ENCODE measurements at regions not wholly inside any gene's neighbourhood (a gene's known extent, or its start where the extent isn't known, plus 50 kb on each side); places are given as distances from the start of the nearest gene placed in this dataset.
A peak's percentile ranks its signal among the peaks of the same experiment; 100 is the strongest.
"Not testable (repeated sequence)": the region's sequence is repeated elsewhere in the genome, so short reads cannot be mapped to it uniquely, and the experiment has no call there.

- DNase-seq (ENCODE audit: low read depth in 2 of 2) = no peak
Measured at GRCh38 chr10:30531751-30532530, 97.6 kb downstream of the LYZL2 start.

GRCh38 chr10:30529373-30529998 lies 95.5 kb downstream of the MAP3K8 start:
- DNase-seq (ENCODE audit: low read depth in 2 of 2) = peak; percentile 56 to 60

- no peak for DNase-seq (ENCODE audit: low read depth in 2 of 2)
Measured at GRCh38 chr10:30528429-30528786, 94.4 kb downstream of the MAP3K8 start.

- no peak for DNase-seq (ENCODE audit: low read depth in 2 of 2)
Measured at GRCh38 chr10:30527623-30528428, 93.8 kb downstream of the MAP3K8 start.

- not testable (repeated sequence) for DNase-seq (ENCODE audit: low read depth in 2 of 2)
Measured at GRCh38 chr10:30522661-30523078, 88.7 kb downstream of the MAP3K8 start.

GRCh38 chr10:30518907-30519306 lies 84.9 kb downstream of the MAP3K8 start:
- DNase-seq (ENCODE audit: low read depth in 2 of 2) = no peak
